ENCODE measurements at regions not wholly inside any gene's neighbourhood (a gene's known extent, or its start where the extent isn't known, plus 50 kb on each side); places are given as distances from the start of the nearest gene placed in this dataset.
A peak's percentile ranks its signal among the peaks of the same experiment; 100 is the strongest.

DNA sequence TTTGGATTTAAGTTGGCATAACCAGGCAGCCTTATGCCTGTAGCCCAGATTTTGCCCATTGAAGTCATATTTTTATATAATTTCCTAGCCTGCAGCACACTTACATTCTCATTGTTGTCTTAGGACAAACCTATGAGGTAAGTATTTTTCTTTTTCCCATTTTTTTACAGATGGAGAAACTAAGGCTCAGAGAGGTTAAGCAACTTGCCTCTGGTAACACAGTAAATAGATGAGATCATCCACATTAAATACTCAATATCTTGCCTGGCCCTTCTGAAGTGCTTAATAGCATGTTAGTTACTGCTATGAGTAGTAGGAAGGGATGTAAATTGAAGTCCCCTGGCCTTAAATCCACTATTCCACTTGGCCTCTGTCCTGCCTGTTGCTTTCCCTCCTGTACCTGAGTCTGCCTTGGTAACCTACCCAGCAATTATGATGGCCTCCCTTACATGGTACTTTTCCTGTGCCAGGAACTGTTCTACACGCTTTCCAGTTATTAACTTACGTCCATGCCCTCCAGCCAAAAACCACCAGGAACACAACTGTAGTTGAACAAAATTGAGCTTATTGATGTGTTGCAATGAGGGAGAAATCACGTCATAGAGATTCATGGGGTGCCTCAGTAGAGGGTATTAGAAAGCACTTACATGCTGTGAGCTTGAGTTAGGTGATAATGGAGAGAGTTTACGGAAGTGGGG lies 111.6 kb upstream of the FGGY start:
- TF ChIP-seq, protein P1, sequence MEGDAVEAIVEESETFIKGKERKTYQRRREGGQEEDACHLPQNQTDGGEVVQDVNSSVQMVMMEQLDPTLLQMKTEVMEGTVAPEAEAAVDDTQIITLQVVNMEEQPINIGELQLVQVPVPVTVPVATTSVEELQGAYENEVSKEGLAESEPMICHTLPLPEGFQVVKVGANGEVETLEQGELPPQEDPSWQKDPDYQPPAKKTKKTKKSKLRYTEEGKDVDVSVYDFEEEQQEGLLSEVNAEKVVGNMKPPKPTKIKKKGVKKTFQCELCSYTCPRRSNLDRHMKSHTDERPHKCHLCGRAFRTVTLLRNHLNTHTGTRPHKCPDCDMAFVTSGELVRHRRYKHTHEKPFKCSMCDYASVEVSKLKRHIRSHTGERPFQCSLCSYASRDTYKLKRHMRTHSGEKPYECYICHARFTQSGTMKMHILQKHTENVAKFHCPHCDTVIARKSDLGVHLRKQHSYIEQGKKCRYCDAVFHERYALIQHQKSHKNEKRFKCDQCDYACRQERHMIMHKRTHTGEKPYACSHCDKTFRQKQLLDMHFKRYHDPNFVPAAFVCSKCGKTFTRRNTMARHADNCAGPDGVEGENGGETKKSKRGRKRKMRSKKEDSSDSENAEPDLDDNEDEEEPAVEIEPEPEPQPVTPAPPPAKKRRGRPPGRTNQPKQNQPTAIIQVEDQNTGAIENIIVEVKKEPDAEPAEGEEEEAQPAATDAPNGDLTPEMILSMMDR (IDR thresholded peaks at IDR 0.05): no peak
- no peaks in the 10 kb centered on the region for H3K36me3 ChIP-seq
- H3K27ac ChIP-seq: peak overlapping the region in 1 of 2 donors; percentile 27
- peaks cover 5 to 14% of the 10 kb centered on the region in 2 donors for H3K4me1 ChIP-seq
- DNase-seq (ENCODE audit: low spot score in 2 of 2): no peak
- no peak overlapping the region for H3K4me3 ChIP-seq
- no peaks in the 10 kb centered on the region for H3K27me3 ChIP-seq
- intact Hi-C loops (cut with DNase I): no loop called here
- no peaks in the 10 kb centered on the region for H3K9me3 ChIP-seq

DNA sequence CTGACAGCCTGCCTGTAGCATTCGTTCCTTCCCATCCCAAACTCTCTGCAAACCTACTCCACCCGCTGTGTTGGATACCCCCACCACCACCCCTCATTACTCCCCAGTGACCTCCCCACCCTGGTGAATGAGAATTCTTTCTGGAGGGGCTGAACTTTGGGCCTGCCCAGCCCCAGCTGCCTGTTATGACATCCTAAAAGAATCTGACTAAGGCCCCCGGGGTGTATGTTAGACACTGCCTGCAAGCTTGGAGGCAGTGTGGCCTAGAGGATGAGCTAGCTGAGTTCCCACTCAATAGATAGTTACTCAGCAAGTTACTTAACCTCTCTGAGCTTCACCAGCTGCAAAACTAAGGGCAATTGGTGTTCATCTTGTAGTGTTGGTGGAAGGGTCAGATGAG lies 110.2 kb upstream of the FGGY start:
- Histone ChIP-seq H3K27ac (no peak overlapping the region), H3K27me3 (no peaks in the 10 kb centered on the region), H3K4me3 (no peak overlapping the region), H3K36me3 (no peaks in the 10 kb centered on the region), H3K4me1 (peaks cover 0 to 5% of the 10 kb centered on the region in 2 donors), H3K9me3 (no peaks in the 10 kb centered on the region)
- no peak for DNase-seq (ENCODE audit: low spot score in 2 of 2)
- intact Hi-C loops (cut with DNase I): no loop called here
- TF ChIP-seq, protein P1 (IDR thresholded peaks at IDR 0.05): no peak

DNA sequence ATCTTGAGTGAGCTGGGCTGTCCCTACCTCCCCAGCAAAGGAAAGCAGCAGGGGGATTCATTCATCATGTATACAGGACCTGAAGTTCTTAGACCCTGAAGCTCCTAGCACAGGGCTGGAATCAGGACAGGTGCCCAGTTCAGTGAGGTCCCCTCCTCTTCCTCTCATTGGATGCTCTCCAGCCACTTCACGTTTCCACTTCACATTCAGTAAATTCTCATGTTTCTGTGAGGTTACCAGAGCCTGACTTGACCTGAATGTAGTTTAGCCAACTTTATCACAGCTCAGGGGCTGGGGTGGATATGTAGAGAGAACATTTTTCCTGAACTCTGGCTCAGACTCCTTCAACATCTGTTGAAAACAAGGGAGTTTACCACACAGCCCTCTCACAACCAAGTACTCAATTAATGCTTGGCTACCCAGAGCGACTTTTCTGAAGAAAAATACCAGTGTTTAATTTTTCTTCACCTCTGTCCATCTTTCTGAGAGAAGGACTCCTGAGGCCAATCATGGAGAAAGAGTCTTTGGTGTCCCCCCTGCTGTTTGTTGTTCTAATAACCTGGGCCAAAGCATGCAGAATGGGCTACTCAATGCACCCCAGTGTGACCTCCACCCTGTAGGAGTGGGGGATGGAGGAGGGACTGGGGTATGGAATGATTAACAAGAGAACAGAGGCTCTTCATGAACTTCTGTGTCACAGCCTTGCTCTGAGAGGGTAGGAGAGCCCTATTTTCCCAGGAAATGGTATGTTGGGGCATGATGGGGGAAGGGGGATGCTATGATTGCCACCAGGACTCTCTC lies 108.3 kb upstream of the FGGY start:
- Histone ChIP-seq H3K36me3 (no peaks in the 10 kb centered on the region), H3K9me3 (no peaks in the 10 kb centered on the region), H3K27me3 (no peaks in the 10 kb centered on the region), H3K27ac (no peak overlapping the region), H3K4me3 (no peak overlapping the region), H3K4me1 (peaks cover 0 to 5% of the 10 kb centered on the region in 2 donors)
- intact Hi-C loops (cut with DNase I): no loop called here
- DNase-seq (ENCODE audit: low spot score in 2 of 2): no peak
- TF ChIP-seq, protein P1 (IDR thresholded peaks at IDR 0.05): no peak

DNA sequence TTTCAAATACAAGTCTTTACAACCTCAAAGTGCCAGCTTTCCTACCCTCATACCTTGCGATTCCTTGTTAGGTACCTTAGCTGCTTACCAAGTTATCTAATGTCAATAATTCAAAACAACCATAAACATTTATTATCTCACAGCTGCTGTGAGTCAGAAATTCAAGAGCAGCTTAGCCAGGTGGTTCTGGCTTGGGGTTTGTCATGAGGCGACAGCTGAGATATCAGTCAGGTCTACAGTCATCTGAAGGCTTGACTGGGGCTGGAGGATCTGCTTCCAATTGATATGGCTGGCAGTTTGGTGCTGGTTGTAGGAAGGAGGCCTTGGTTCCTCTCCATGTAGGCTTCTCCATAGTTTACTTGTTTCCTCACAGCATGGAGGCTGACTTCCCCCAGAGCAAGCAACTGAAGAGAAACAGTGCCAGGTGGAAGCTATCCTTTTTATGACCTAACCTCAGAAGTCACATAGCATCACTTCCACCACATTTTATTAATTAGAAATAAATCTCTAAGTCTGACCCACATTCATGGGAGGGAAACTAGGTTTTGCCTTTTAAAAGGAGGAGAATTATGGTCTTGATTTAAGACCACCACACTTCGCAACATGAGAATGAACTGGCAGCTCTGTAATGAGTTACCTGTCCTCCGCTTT lies 103.3 kb upstream of the FGGY start:
- Histone ChIP-seq H3K4me3 (no peak overlapping the region), H3K9me3 (no peaks in the 10 kb centered on the region), H3K36me3 (no peaks in the 10 kb centered on the region), H3K27me3 (no peaks in the 10 kb centered on the region), H3K27ac (no peak overlapping the region), H3K4me1 (peaks cover 0 to 7% of the 10 kb centered on the region in 2 donors)
- TF ChIP-seq, protein P1 (IDR thresholded peaks at IDR 0.05): no peak
- no peak for DNase-seq (ENCODE audit: low spot score in 2 of 2)
- intact Hi-C loops (cut with DNase I): no loop called here

DNA sequence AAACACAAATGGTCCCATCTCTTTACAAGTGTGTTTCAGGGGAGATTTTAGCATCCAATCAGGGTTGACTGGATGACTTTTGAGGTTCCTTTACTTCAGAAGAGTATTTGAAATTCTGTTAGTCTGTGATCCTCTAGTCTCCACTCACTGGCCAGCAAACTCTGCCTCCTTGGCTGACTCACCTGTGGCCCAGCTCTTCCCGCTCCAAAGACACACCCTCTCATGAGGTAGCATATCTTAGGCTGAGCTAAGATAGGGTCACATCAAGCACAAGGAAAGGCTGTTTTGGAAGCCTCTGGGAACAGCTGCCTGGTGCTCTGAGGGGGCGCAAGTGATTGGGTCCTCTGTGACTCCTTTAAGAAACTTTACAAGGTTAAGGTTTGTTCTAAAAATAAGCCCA lies 102.3 kb upstream of the FGGY start:
- no peaks in the 10 kb centered on the region for H3K9me3 ChIP-seq
- TF ChIP-seq, protein P1 (IDR thresholded peaks at IDR 0.05): no peak
- H3K4me3 ChIP-seq: no peak overlapping the region
- intact Hi-C loops (cut with DNase I): no loop called here
- no peak overlapping the region for H3K27ac ChIP-seq
- H3K27me3 ChIP-seq: no peaks in the 10 kb centered on the region
- DNase-seq (ENCODE audit: low spot score in 2 of 2): no peak
- H3K4me1 ChIP-seq: peaks cover 0 to 11% of the 10 kb centered on the region in 2 donors
- H3K36me3 ChIP-seq: no peaks in the 10 kb centered on the region

Data from ascending aorta (tissue), 2 donors.